Tibial artery (tissue), 4 donors: ENCODE measurements at regions not wholly inside any gene's neighbourhood (a gene's known extent, or its start where the extent isn't known, plus 50 kb on each side); places are given as distances from the start of the nearest gene placed in this dataset.
A peak's percentile ranks its signal among the peaks of the same experiment; 100 is the strongest.

Experiments
- DNase-seq, 2 donors: peaks; one replicate each; pipeline ENCODE4 v3.0.0-alpha.2; 2019
- H3K27ac ChIP-seq, 2 donors: fragments of 200-600 bp; sonication (generic) in 1 of 2; 1 replicate in 1 of 2; 2 replicates in 1 of 2; pipeline ENCODE4 v1.5.1; 2018 to 2019; ENCODE audit warnings: mild to moderate bottlenecking in 1 of 2
- H3K27me3 ChIP-seq, 2 donors: fragments of 200-600 bp; sonication (generic) in 1 of 2; one replicate each; pipeline versions ENCODE4 v1.5.1 to v1.6.0; 2016 to 2019
- H3K36me3 ChIP-seq, 3 donors: fragments of 200-600 bp; sonication (generic) in 2 of 3; one replicate each; pipeline ENCODE4 v1.5.1; 2016 to 2019; ENCODE audit warnings: mild to moderate bottlenecking in 2 of 3
- H3K4me1 ChIP-seq, 4 donors: fragments of 200-600 bp; sonication (generic) in 2 of 4; 1 replicate in 3 of 4; 2 replicates in 1 of 4; pipeline ENCODE4 v1.5.1; 2016 to 2019
- H3K4me3 ChIP-seq, 2 donors: fragments of 200-600 bp; sonication (generic) in 1 of 2; 1 replicate in 1 of 2; 2 replicates in 1 of 2; pipeline ENCODE4 v1.5.1; 2018 to 2019; ENCODE audit warnings: mild to moderate bottlenecking in 2 of 2
- H3K9me3 ChIP-seq, 3 donors: fragments of 200-600 bp; sonication (generic) in 1 of 3; one replicate each; pipeline ENCODE4 v1.5.1; 2016 to 2019
- CTCF ChIP-seq, 2 experiments: fragments of 200-600 bp in 1 of 2; fragments of 450-650 bp in 1 of 2; IDR thresholded peaks; one replicate each; pipeline ENCODE4 v1.5.1; 2017 to 2019; ENCODE audit warnings: antibody characterized with exemption in 2 of 2, mild to moderate bottlenecking in 1 of 2, moderate library complexity in 1 of 2
- intact Hi-C: fragments of 100-400 bp; cut with DNase I; formaldehyde crosslinking; loops from one replicate; pipeline ENCODE4 v1.15.0; 2023; ENCODE audit warnings: low total_unique reads

GRCh38 chr16:58821886-58822285, 87.8 kb upstream of the GOT2 start:
- Histone ChIP-seq H3K4me3 (no peak overlapping the region), H3K4me1 (no peaks in the 10 kb centered on the region), H3K36me3 (no peaks in the 10 kb centered on the region), H3K9me3 (peaks cover 0 to 5% (median 0%) of the 10 kb centered on the region in 3 donors), H3K27me3 (peaks cover 0 to 9% of the 10 kb centered on the region in 2 donors), H3K27ac (no peak overlapping the region)
- intact Hi-C loops, result no loop called here
- TF ChIP-seq CTCF (IDR thresholded peaks at IDR 0.05), result no peak
- DNase-seq, result no peak

GRCh38 chr16:58820411-58820810, 86.3 kb upstream of the GOT2 start:
- H3K27ac ChIP-seq, result no peak overlapping the region
- no peak overlapping the region for H3K4me3 ChIP-seq

GRCh38 chr16:58815181-58815888, 81.2 kb upstream of the GOT2 start:
- Histone ChIP-seq H3K36me3 (no peaks in the 10 kb centered on the region), H3K4me1 (peaks cover 0 to 5% (median 3%) of the 10 kb centered on the region in 4 donors), H3K27ac (no peak overlapping the region), H3K27me3 (peaks cover 0 to 9% of the 10 kb centered on the region in 2 donors), H3K4me3 (no peak overlapping the region), H3K9me3 (no peaks in the 10 kb centered on the region)
- no peak for TF ChIP-seq CTCF (IDR thresholded peaks at IDR 0.05)
- DNase-seq, result no peak
- intact Hi-C loops, result no loop called here

More at GRCh38 chr16:58820411-58820810, 86.3 kb upstream of the GOT2 start:
- no peak for TF ChIP-seq CTCF (IDR thresholded peaks at IDR 0.05)
- Histone ChIP-seq H3K27me3 (peaks cover 0 to 9% of the 10 kb centered on the region in 2 donors), H3K9me3 (peaks cover 0 to 5% (median 0%) of the 10 kb centered on the region in 3 donors), H3K4me1 (no peaks in the 10 kb centered on the region), H3K36me3 (no peaks in the 10 kb centered on the region)
- intact Hi-C loops, result no loop called here
- no peak for DNase-seq

- no peaks in the 10 kb centered on the region for H3K9me3 ChIP-seq
- H3K4me1 ChIP-seq, result peaks cover 0 to 5% (median 3%) of the 10 kb centered on the region in 4 donors
- peak in 1 of 2 donors; percentile 24 for DNase-seq
- H3K36me3 ChIP-seq, result no peaks in the 10 kb centered on the region
- H3K27ac ChIP-seq, result no peak overlapping the region
- peaks cover 0 to 9% of the 10 kb centered on the region in 2 donors for H3K27me3 ChIP-seq
- intact Hi-C loops, result no loop called here
- H3K4me3 ChIP-seq, result peak overlapping the region in 1 of 2 donors; percentile 29
- TF ChIP-seq CTCF (IDR thresholded peaks at IDR 0.05), result peak; percentile 62 to 78
Observed at GRCh38 chr16:58814348-58814801, 80.3 kb upstream of the GOT2 start.

- no peak overlapping the region for H3K4me3 ChIP-seq
- no peaks in the 10 kb centered on the region for H3K27me3 ChIP-seq
- H3K9me3 ChIP-seq, result no peaks in the 10 kb centered on the region
- no peak overlapping the region for H3K27ac ChIP-seq
- DNase-seq, result no peak
- H3K36me3 ChIP-seq, result no peaks in the 10 kb centered on the region
- intact Hi-C loops, result no loop called here
- H3K4me1 ChIP-seq, result no peaks in the 10 kb centered on the region
- TF ChIP-seq CTCF (IDR thresholded peaks at IDR 0.05), result no peak
Observed at GRCh38 chr16:58809213-58809612, 75.1 kb upstream of the GOT2 start.
